HG03108 (cell line): ENCODE measurements at regions not wholly inside any gene's neighbourhood (a gene's known extent, or its start where the extent isn't known, plus 50 kb on each side); places are given as distances from the start of the nearest gene placed in this dataset.
"Not testable (repeated sequence)": the region's sequence is repeated elsewhere in the genome, so short reads cannot be mapped to it uniquely, and the experiment has no call there.

ENCODE experiments used
- ATAC-seq: cut with Tn5 transposase; IDR thresholded peaks from one replicate; pipeline ENCODE4 v1.9.1; 2021; ENCODE audit warnings: moderate library complexity; ENCODE audit not compliant: unreplicated experiment

DNA sequence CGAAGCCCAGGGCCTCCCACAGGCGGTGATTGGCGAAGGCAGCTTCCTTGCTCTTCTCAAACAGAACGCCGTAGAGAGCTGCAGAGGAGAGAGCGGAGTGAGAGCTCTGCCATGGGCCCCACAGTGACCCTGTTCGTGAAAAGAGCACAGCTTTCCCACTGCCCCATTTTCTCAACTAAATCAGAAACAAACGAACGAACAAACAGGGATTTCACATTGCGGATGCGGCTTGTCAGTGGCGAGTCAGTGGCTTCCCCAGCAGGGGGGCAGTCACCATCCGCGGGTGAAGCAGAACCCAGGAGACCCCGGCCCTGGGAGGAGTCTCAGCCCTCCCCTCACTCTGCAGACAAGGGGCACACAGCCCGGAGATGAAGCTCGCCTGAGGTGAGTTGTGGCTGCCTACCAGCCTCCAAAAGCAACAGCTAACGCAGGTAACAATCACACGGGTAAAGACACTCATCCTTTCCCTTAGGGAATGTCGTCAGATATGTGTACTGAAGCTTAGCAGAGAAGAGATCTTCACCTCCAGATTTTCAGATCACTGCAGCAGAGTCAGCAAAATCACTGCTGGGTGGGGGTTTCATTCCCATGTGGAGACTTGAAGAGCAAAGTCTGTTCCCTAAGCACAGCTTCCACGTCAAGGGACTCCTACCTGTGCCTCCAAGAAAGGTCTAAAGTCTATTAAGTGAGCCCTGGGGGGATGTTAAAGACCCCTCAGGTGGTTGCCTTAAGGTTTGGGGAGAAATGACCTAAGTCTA lies 51.2 kb upstream of the GPR31 start:
- ATAC-seq, result no peak

DNA sequence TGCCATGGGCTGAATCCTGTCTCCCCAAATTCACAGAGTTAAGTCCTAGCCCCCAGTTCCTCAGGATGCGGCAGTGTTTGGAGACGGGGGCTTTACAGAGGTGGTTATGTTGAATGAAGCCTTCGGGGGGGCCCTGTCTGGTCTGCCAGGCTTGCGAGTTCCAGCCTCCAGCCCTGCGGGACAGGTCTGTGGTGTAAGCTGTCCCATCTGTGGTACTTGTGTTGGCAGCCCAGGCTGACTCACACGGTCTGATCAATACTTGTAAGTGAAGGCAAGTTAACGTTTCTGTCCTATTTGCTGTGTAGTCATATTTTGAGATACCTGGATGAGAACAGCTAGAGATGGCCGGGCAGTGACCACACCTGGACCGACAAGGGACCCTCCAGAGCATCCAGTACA lies 51.8 kb upstream of the GPR31 start:
- no peak for ATAC-seq

DNA sequence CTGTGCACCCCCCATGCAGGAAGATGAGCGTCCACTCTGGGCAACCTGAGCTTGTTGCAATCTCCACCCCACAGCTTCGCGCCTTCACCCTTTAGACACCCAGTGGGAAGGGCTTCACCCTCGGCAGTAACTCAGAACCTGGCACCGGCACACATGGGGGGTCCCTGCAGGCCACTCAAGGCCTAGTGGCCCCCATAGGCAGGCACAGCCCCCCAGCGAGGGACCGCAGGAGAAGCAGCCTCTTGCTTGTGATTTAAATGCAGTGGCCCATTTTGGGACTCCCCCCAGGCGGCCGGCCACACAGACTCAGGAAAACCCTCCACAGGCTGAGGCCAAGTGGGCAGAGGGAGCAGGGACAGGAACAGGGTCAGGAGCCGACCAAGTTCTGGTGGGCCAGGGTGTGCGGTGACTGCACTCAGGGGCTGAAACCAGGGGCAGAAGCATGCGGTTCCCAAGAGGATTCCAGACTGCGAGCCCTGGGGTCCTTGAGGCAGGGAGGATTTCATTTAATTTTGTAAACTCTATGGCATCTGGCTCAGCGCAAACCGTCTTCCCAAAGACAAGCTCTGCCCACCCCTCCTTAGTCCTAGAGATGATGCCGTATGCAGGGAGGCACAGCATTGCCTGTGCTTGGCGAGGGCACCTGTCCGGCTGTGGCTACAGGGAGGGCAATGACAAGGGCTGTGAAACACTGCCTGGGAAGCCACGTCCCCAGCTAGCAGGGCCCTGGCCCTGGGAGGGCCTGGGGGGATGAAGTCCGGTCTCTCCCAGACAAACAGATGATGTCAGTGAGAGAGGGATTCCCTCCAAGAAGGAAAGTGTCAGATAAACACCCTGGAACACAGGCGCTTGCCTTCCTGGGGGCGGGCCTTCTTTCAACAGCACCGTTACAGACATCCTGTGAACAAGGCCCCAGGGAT lies 52.9 kb upstream of the GPR31 start:
- ATAC-seq, result no peak

DNA sequence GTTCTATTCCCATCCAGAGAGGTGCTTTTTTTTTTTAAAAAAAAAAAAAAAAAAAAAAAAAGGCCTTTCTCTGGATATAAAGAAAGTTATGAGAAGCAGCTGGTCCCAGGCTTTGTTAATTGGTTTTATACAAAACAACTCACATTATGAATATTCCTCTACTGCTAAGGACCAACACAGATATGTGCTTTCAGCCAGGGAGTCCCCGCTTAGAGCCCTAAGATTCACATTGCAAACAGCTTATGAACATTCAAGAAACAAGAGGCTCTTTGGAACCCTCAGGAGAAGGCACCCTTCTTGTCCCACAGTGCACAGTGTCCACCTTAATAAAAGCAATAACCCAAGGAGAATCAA lies 53.5 kb upstream of the GPR31 start:
- ATAC-seq, result no peak

DNA sequence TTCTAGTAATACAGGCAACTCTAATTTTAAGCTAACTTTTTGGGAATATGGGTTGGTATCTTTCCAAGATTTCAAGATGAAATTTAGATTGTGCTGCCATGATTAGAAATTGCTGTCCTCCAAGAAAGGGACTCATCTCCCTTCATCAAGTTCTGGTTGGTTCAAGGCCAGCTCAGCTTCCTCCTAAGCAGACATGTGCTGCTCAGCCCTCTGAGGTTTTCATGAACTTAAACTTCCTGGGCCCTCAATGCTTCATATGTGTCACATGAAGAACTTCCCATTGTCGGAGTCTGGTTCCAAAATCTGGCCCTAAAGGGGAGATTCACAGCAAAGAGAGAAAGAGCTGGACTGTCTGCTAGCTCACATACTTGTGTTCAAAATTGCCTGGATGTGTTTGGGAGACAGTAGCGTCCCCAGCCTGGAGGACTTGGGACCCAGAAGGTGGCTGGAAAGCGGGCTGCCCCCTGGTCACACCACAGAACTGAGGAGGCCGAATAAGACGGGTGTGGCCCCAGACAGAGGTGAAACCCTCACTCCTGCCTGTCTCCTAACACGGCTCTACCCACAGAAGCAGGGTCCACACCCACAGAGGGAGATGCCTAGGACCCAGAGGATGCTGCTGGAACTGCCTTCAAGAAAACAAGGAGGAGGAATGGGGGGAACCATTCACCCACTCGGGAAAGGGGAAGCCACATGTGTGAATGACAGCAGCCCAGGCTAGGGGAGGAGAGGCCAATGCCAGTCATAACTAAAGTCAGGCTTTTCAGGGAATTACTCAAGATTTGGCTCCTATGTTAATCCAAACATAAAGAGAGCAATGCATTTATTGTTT lies 54.3 kb upstream of the GPR31 start:
- ATAC-seq, result peak; percentile 18

DNA sequence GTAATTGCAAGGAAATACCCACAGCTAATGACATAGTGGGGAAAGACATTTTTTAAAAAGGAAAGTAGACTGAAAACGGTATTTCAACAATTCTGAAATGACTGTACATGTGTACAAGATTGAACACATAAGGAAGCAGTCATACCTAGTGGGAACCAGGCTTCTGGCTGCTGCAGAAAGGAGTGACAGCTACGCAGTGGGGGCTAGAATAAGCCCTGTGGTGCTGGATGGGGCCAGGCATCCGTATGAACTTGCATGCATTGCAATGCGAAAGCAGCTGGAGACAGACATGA lies 54.9 kb upstream of the GPR31 start:
- peak; percentile 53 for ATAC-seq

DNA sequence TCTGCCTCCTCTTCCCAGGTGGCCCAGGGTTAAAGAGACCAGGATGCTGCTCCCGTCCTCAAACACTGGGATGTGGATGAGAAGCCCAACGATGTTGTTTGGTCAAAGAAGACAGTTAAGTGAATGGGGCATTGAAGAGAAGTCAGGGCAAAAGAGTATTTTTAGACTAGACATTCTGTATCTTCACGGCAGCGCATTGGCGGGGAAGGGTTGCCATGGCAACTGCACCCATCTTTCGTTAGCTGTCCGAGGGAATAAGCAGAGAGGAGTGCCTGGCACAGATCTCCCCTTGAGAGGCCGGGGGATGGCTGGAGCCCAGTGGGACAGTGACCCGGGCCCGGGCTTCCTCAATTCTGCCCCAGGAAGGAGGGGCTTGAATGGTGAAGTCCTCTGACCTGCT lies 56.4 kb upstream of the GPR31 start:
- ATAC-seq, result no peak

DNA sequence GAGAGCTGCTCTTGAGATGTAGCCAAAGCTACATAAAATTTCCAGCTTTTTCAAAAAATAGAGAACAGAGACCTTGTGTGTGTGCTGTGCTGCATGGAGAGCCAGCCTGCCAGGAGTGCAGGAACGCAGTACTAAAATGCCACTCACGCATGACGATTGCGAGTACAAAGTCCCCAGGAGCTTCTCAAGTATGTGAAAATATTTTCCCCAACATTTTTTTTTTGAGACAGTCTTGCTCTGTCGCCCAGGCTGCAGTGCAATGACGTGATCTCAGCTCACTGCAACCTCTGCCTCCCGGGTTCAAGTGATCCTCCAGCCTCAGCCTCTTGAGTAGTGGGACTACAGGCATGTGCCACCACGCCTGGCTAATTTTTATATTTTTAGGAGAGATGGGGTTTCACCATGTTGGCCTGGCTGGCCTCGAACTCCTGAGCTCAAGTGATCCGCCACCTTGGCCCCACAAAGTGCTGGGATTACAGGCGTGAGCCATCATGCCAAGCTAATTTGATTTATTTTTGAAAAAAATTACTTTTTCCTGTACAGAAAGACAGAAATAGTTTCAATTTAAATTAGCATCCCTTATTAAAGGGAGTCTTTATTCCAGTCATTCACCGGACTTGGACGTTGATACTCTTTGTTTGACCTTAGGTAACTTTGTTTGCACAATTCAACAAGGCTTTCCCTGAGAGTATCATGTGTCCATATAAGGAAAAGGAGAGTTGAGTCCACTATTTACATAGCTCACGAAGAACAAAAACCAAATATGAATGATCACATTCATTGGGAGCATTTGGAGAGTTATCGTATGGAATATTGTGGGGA lies 57.9 kb upstream of the GPR31 start:
- ATAC-seq, result not testable (repeated sequence)

DNA sequence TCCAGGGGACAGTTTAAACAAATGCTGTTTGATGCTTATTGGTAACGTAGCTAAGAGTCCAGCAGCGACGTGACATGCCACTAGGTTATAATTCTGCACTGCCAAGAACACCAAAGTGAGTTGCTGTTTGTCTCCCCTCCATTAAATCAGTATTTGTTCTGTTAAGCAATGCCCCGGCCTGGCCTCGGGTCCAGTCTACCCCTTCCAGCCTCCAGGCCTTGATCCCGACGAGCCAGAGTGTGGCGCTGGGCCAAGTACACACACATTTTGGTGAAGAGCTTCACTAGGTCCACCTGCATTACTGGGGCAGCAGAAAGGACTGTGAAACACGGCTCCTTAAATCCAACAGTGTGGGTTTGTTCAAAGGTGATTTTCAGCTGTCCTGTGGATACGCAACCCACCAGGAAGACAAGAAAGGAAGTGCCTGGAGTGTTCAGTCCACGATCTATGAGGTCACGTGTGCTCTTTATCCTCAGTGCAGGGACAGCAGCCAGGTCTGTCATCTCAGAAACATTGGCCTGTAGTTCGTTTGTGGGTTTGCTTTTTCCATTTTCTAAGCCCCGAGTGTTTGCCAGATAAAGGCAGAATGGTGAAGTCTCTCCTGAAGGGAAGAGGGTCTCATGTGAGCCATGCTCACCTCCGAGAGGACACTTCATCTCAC lies 58.7 kb upstream of the GPR31 start:
- not testable (repeated sequence) for ATAC-seq

DNA sequence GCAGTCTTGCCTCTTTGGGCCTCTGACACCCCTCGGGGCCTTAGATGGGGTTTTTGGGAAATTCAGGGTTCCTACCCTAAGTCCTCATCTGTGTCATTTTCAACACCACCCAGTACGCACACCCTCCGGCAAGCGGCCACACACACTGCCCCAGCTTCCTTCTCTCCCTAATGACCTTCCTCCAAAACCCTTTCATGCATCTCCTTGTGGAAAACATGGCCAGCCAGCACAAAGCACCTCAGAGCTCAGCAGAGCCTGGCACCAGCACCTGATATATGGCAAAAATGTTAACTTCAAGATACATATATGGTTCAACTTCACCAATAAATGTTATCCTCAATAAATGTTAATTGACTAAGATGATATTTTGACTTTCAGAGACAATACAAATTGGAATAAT lies 59.3 kb upstream of the GPR31 start:
- not testable (repeated sequence) for ATAC-seq

DNA sequence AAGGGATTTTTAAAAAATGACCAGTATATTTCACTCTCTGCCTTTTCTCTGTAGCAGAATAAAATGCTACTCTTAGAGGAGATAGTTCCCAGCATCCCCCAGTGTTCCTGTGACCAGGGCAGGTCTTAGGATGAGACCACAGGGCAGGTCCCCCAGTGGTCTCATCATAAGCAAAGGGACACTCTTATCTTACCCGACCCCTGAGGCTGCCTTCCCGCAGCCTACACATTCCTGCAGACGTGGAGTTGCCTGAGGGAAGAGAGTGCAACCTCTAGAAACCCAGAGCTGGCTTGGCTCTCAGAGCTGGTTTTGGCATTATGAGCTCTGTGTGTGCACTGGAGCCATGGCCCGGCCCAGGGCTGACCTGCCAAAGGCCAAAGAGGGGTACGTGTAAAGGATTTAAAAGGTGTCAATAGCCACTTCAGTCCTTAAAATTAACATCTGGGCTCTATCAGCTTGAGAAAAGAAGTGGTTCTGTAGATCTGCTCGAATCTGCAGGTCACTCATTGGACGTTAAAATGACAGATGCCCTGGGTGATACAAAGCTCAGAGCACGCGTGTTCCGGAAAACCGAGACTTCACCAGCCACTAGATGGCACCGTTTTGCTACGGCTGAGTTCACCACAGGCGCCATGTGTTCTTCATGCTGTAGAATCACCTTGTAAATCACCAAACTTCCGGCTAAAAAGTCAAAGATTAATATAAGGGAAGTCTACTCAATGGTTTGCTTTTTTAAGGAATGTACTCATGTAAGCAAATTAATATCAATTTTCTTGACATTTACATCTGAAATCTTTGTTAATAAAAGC lies 60.4 kb upstream of the GPR31 start:
- peak; percentile 70 for ATAC-seq

DNA sequence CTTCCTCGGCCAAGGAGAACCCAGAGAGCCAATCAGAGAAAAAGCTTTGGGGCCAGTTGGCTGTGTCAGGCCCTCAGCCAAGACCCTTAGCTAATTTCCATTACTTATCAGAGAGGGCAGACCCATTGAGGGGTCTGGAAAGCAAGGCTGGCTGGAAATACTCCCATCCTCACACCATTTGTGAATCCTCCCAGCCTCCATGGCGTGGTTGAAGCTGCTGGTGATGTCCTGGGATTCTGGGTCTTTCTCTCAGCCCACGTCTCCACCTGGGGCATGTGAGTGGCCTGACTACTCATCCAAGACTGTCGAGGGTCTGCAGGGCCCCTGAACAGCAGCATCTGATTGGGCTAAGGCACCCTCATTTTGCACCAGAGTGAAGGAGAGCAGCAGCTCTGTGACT lies 61.3 kb upstream of the GPR31 start:
- ATAC-seq, result not testable (repeated sequence)

DNA sequence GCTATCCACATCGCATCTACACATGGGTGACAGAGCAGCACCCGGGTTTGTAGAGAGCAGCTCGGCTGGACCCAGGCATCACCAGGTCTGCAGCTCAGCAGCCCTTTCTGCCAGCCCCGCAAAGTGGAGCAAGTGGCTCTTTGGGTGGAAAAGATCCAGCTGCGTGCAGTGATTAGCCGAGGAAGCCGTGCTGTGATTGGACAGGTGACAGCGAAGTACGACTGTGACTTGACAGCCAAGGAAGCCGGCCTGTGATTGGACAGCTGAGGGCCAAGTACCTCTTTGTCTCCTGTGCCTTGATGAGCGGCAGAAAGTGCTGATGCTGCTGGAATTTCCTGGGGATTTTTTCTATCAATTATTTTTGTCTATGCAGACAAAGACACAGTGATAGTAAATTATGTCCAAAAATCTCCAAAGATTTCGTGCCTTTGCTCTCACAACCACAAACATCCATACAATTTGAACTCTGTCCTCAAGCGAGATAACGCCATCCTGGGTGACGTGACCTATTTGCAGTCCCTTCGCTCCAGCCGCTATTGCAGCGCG lies 62.3 kb upstream of the GPR31 start:
- ATAC-seq, result no peak

DNA sequence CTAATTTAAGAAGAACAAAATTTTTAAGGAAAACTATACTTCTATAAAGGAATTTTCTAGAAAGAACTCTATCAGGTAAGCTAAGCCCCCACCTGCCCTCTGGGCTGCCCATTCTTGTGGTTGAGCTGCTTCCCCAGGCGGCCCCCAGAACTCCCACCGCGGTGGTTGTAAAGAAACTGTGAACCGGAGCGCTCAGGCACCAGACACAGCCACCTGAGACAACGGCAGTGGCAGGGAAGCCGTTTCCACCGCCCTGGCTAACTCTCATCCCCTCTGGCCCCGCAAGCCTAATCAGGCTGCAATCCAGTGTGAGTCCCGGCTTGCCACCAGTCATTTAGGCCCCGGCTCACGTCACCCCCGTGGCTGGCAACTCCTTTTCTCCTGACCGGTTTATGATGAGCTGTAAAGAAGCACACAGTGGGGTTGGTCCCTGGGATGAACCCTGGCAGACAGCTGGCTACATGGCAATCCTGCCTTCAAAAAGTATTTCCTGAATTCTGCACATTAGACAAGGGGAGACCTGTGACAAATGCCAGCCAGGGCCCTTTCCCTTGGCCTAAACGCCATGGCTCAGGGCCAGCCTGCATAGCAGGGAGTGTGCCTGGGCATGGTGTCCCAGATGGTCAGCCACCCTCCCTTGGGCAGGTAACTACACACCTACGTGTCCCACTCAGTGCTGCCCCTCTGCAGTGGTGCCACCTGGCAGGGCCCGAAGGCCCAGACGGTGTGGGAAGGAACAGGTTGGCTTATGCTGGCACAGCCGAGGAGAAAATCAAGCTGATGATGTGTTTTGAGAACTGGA lies 63.8 kb upstream of the GPR31 start:
- no peak for ATAC-seq

DNA sequence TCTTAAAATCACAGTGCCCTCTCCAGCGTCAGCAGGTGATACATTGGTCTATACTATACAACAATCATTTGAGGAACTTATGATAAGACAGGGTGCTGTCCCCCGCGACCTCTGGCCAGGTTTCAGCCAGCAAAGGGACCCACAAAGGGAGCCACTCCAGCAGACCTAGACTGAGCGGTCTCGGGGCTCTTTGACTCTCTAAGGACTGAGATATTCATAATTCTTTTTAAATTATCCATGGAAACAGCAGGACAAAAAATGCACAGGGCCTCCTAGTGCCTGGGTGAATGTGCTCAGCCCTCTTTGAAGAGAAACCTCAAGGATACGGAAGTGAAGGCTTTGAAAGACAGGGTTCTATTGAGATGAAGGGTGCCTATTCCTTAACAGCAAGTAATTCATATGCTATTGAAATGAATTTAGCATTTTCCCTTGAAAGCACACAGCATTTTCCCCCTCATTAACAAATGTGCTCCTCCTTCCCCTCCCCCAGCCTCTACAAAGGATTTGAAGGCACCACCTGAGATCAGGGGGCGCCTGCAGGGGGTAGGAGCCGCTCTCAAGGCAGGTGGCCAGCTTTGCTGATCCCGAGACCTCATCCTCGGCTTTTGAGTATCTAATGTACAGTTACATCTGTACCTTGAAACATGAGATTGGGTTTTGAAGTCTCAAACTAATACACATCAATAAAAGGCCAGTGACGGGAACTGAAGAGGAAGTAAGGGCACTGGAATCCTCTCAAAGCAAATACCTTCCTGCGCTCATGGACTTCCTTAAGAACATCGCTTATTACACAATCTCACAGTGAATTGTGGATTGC lies 65.3 kb upstream of the UNC93A start:
- ATAC-seq, result not testable (repeated sequence)

DNA sequence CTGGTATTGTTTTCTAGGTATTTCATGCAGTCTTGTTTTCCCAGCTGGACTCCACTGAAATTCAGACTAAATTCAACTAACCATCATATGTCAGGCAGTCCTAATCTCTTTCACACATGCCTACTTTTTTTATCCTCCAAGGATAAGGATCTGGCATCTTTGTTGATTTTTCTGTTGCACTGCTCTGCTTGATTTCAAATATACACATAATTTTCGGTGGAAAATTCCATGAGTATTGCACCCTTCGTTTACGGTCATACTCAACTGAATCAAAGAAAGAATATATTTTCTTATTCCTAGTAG lies 64.8 kb upstream of the UNC93A start:
- no peak for ATAC-seq

DNA sequence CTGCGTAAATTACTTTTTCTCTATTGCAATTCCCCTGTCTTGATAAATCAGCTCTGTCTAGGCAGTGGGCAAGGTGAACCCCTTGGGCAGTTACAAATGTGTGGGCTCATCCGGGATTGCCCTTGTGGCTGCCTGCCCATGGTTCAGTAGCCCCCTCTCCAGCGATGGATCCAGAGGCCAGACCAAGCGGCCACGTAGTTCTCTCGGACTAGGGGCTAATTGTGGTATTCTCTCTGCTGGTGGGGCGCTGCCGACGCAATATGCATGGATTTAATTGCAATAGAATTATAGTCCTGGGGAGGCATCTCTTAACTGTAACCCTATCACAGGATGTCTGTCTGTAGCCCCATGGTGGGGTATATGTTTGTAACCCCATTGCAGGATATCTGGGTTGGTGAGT lies 64.3 kb upstream of the UNC93A start:
- ATAC-seq, result no peak

DNA sequence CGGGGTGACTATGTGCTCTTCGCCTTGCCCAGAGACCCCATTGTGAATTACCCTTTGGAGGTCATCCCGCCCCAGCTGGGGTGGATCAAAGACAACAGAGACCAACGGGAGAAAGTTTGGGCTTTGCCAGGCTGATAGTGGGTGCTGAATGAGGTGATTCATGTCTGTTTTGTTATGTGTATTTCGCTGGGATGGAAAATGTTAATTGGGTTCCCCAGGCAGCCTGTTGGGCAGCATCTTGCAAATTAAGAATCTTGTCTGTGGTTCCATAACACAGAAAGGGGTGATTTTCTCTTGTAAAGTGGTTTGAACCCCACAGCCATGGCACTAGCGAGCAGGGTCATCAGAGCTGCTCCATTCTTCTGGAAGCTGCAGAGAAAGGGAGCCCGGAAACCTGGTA lies 63.1 kb upstream of the UNC93A start:
- no peak for ATAC-seq
